ENCODE measurements at regions not wholly inside any gene's neighbourhood (a gene's known extent, or its start where the extent isn't known, plus 50 kb on each side); places are given as distances from the start of the nearest gene placed in this dataset.

DNA sequence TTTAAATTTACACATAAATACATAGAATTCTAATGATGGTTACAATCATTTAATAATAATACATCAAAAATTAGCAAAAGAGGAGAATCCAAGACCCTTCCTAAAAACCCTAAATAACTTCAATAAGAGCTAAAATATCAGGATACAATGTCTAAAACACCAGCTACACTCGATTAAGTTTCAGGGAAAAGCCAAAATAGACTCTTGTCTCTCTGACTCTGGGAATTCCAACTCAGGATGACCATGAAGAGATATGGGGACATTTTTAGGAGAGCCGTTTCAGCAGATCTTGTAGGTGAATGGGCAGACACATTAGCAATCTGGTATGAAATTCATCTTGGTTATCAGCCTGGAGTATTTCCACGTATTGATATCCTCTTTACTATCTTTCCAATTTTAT lies 193.3 kb upstream of the NR3C1 start:
- no peak for TF ChIP-seq POLR2A (IDR thresholded peaks at IDR 0.05)
- no peak for TF ChIP-seq CTCF (IDR thresholded peaks at IDR 0.05)

Measured in body of pancreas (tissue), 4 donors.